Fibroblast of skin of scalp (primary cell): ENCODE measurements at regions not wholly inside any gene's neighbourhood (a gene's known extent, or its start where the extent isn't known, plus 50 kb on each side); places are given as distances from the start of the nearest gene placed in this dataset.
"Not testable (repeated sequence)": the region's sequence is repeated elsewhere in the genome, so short reads cannot be mapped to it uniquely, and the experiment has no call there.

ENCODE experiments used
- DNase-seq: peaks from one replicate; pipeline ENCODE4 v3.0.0-alpha.2; 2013

- peak; percentile 99 for DNase-seq
Observed at GRCh38 chr19:14283813-14284520, 78.0 kb upstream of the ADGRL1 start.

- not testable (repeated sequence) for DNase-seq
Observed at GRCh38 chr19:14279270-14279669, 73.3 kb upstream of the ADGRL1 start.

- no peak for DNase-seq
Observed at GRCh38 chr19:14277608-14278007, 71.6 kb upstream of the ADGRL1 start.

- DNase-seq: not testable (repeated sequence)
Observed at GRCh38 chr19:14275823-14276222, 69.9 kb upstream of the ADGRL1 start.

GRCh38 chr19:14272623-14273022 lies 66.7 kb upstream of the ADGRL1 start:
- DNase-seq: no peak

- DNase-seq: no peak
Observed at GRCh38 chr19:14271840-14272239, 65.9 kb upstream of the ADGRL1 start.

- DNase-seq: not testable (repeated sequence)
Observed at GRCh38 chr19:14270557-14270956, 64.6 kb upstream of the ADGRL1 start.

GRCh38 chr19:14267224-14267741 lies 61.3 kb upstream of the ADGRL1 start:
- no peak for DNase-seq

- DNase-seq: not testable (repeated sequence)
Observed at GRCh38 chr19:14266208-14266607, 60.2 kb upstream of the ADGRL1 start.

GRCh38 chr19:14265290-14266036 lies 59.5 kb upstream of the ADGRL1 start:
- no peak for DNase-seq

GRCh38 chr19:14255902-14256649 lies 50.1 kb upstream of the ADGRL1 start:
- DNase-seq: not testable (repeated sequence)
